BE2C (cell line): ENCODE measurements at regions not wholly inside any gene's neighbourhood (a gene's known extent, or its start where the extent isn't known, plus 50 kb on each side); places are given as distances from the start of the nearest gene placed in this dataset.

Experiments
- DNase-seq: peaks from one replicate; pipeline ENCODE4 v3.0.0-alpha.2; 2020
- H3K27me3 ChIP-seq: fragments of 250-450 bp; sonication (Bioruptor Pico); 2 replicates; pipeline ENCODE4 v1.5.1; 2020; ENCODE audit warnings: mild to moderate bottlenecking
- H3K36me3 ChIP-seq: fragments of 250-450 bp; sonication (Bioruptor Pico); 2 replicates; pipeline ENCODE4 v1.5.1; 2020; ENCODE audit warnings: mild to moderate bottlenecking
- H3K4me1 ChIP-seq: fragments of 250-450 bp; sonication (Bioruptor Pico); 2 replicates; pipeline ENCODE4 v1.5.1; 2020
- H3K4me3 ChIP-seq: 2 replicates; pipeline ENCODE4 v1.5.1; 2011; ENCODE audit warnings: low read depth, low read length
- H3K9me3 ChIP-seq: fragments of 250-450 bp; sonication (Bioruptor Pico); 2 replicates; pipeline ENCODE4 v1.5.1; 2020
- CTCF ChIP-seq: IDR thresholded peaks from 2 replicates; pipeline ENCODE4 v1.5.1; 2012; ENCODE audit warnings: mild to moderate bottlenecking, low read depth, low read length

GRCh38 chr3:102159810-102160451 is 274.9 kb upstream of the ZPLD1 start:
- Histone ChIP-seq H3K4me1 (peaks cover 29% of the 10 kb centered on the region), H3K27me3 (no peaks in the 10 kb centered on the region), H3K4me3 (no peak overlapping the region), H3K9me3 (no peaks in the 10 kb centered on the region), H3K36me3 (no peaks in the 10 kb centered on the region)
- no peak for DNase-seq
- no peak for TF ChIP-seq CTCF

GRCh38 chr3:102161384-102162006 is 273.3 kb upstream of the ZPLD1 start:
- DNase-seq, result no peak
- Histone ChIP-seq H3K36me3 (no peaks in the 10 kb centered on the region), H3K27me3 (no peaks in the 10 kb centered on the region), H3K4me1 (peaks cover 29% of the 10 kb centered on the region), H3K9me3 (no peaks in the 10 kb centered on the region), H3K4me3 (no peak overlapping the region)
- no peak for TF ChIP-seq CTCF

GRCh38 chr3:102162251-102162650 is 272.6 kb upstream of the ZPLD1 start:
- TF ChIP-seq CTCF, result no peak
- no peaks in the 10 kb centered on the region for H3K27me3 ChIP-seq
- H3K9me3 ChIP-seq, result no peaks in the 10 kb centered on the region
- DNase-seq, result no peak
- H3K4me3 ChIP-seq, result no peak overlapping the region
- peaks cover 29% of the 10 kb centered on the region for H3K4me1 ChIP-seq
- no peaks in the 10 kb centered on the region for H3K36me3 ChIP-seq

- Histone ChIP-seq H3K36me3 (no peaks in the 10 kb centered on the region), H3K27me3 (no peaks in the 10 kb centered on the region), H3K4me1 (peaks cover 29% of the 10 kb centered on the region), H3K9me3 (no peaks in the 10 kb centered on the region), H3K4me3 (no peak overlapping the region)
- DNase-seq, result peak; percentile 53
- TF ChIP-seq CTCF, result no peak
These were observed 271.6 kb upstream of the ZPLD1 start for GRCh38 chr3:102163039-102163817.

- Histone ChIP-seq H3K9me3 (no peaks in the 10 kb centered on the region), H3K36me3 (no peaks in the 10 kb centered on the region), H3K27me3 (no peaks in the 10 kb centered on the region), H3K4me3 (no peak overlapping the region), H3K4me1 (peaks cover 29% of the 10 kb centered on the region)
- DNase-seq, result no peak
- no peak for TF ChIP-seq CTCF
These were observed 271.0 kb upstream of the ZPLD1 start for GRCh38 chr3:102163818-102164154.

GRCh38 chr3:102165367-102165766 is 269.4 kb upstream of the ZPLD1 start:
- Histone ChIP-seq H3K4me1 (peaks cover 35% of the 10 kb centered on the region), H3K9me3 (no peaks in the 10 kb centered on the region), H3K36me3 (no peaks in the 10 kb centered on the region), H3K4me3 (no peak overlapping the region), H3K27me3 (no peaks in the 10 kb centered on the region)
- no peak for TF ChIP-seq CTCF
- no peak for DNase-seq
